ENCODE measurements at regions not wholly inside any gene's neighbourhood (a gene's known extent, or its start where the extent isn't known, plus 50 kb on each side); places are given as distances from the start of the nearest gene placed in this dataset.

DNA sequence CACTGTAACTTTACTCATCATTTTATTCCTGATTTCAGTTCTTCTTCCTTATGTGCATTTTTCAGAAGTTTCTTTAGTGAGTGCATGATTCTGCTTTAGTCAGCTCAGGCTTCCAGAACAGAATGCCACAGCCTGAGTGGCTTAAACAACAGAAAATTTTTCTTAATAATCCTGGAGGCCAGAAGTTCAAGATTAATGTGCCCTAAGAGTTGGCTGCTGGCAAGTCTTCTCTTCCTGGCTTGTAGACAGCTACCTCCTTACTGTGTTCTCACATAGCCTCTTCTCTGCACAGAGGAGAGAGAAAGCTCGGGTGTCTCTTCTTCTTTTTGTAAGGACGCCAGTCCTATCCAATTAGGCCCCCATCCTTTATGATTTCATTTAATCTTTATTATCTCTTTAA lies 443.1 kb upstream of the RGS17 start:
- Mint-ChIP-seq H3K4me3 (ENCODE audit: unreplicated experiment) (no peak overlapping the region), H3K36me3 (ENCODE audit: insufficient read depth, unreplicated experiment) (no peaks in the 10 kb centered on the region), H3K9me3 (ENCODE audit: unreplicated experiment) (peaks cover 7% of the 10 kb centered on the region), H3K27me3 (ENCODE audit: insufficient read depth, unreplicated experiment) (no peaks in the 10 kb centered on the region), H3K27ac (ENCODE audit: low read depth, unreplicated experiment) (no peak overlapping the region), H3K4me1 (ENCODE audit: insufficient read depth, unreplicated experiment) (peaks cover 10% of the 10 kb centered on the region)
- TF ChIP-seq, protein P1, sequence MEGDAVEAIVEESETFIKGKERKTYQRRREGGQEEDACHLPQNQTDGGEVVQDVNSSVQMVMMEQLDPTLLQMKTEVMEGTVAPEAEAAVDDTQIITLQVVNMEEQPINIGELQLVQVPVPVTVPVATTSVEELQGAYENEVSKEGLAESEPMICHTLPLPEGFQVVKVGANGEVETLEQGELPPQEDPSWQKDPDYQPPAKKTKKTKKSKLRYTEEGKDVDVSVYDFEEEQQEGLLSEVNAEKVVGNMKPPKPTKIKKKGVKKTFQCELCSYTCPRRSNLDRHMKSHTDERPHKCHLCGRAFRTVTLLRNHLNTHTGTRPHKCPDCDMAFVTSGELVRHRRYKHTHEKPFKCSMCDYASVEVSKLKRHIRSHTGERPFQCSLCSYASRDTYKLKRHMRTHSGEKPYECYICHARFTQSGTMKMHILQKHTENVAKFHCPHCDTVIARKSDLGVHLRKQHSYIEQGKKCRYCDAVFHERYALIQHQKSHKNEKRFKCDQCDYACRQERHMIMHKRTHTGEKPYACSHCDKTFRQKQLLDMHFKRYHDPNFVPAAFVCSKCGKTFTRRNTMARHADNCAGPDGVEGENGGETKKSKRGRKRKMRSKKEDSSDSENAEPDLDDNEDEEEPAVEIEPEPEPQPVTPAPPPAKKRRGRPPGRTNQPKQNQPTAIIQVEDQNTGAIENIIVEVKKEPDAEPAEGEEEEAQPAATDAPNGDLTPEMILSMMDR (IDR thresholded peaks at IDR 0.05; ENCODE audit: unreplicated experiment): no peak
- POLR2A ChIA-PET: no interaction called here
- intact Hi-C loops (cut with micrococcal nuclease): no loop called here
- BruUV-seq (replicated peaks): no TSS peak
- CTCF ChIA-PET: no interaction called here
- DNase-seq (ENCODE audit: unreplicated experiment): no peak

DNA sequence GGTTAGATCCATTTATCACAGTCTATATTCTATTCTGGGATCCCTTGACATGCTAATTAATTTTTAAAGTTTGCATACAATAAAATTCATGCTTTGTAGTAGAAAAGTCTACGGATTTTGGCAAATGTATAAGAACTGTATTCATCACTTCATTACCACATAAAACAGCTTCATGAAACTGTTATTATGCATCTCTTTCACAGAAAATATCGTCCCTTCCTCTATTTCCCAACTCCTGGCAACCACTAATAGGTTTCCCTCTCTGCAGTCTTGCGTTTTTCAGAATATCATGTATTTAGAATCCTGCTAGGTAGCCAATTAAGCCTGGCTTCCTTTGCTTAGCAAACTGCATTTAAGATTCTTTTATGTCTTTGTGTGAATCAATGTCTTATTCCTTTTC lies 441.3 kb upstream of the RGS17 start:
- Mint-ChIP-seq H3K4me1 (ENCODE audit: insufficient read depth, unreplicated experiment) (peaks cover 17% of the 10 kb centered on the region), H3K9me3 (ENCODE audit: unreplicated experiment) (no peaks in the 10 kb centered on the region), H3K27ac (ENCODE audit: low read depth, unreplicated experiment) (no peak overlapping the region), H3K36me3 (ENCODE audit: insufficient read depth, unreplicated experiment) (no peaks in the 10 kb centered on the region), H3K4me3 (ENCODE audit: unreplicated experiment) (no peak overlapping the region), H3K27me3 (ENCODE audit: insufficient read depth, unreplicated experiment) (no peaks in the 10 kb centered on the region)
- intact Hi-C loops (cut with micrococcal nuclease): no loop called here
- DNase-seq (ENCODE audit: unreplicated experiment): no peak
- ChIA-PET POLR2A (no interaction called here), CTCF (no interaction called here)
- no TSS peak for BruUV-seq (replicated peaks)
- TF ChIP-seq, protein P1 (IDR thresholded peaks at IDR 0.05; ENCODE audit: unreplicated experiment): no peak

GRCh38 chr6:153568628-153569027 lies 437.5 kb upstream of the RGS17 start:
- Mint-ChIP-seq H3K4me3 (ENCODE audit: unreplicated experiment) (no peak overlapping the region), H3K9me3 (ENCODE audit: unreplicated experiment) (no peaks in the 10 kb centered on the region)
- intact Hi-C loops (cut with micrococcal nuclease): no loop called here

DNA sequence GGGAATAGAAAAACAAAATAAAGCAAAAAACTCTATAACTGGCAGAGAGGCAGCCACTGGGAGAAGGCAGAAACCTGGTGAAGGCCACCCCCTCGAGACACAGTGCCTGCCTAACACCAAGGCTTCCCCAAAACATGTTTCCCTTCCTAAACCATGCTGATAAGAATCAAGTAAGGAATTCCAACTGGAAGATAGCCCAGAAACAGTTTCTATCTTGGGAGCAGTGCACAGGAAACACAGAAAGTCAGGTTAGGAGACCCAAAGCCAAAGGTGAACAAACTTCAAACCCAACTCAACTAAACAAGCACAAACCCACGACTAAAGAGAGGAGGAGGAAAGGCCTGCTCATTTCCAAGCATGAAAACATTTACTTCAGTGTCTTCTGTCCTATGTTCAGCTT lies 433.7 kb upstream of the RGS17 start:
- intact Hi-C loops (cut with micrococcal nuclease): no loop called here
- Mint-ChIP-seq H3K27ac (ENCODE audit: low read depth, unreplicated experiment) (no peak overlapping the region), H3K27me3 (ENCODE audit: insufficient read depth, unreplicated experiment) (no peaks in the 10 kb centered on the region), H3K36me3 (ENCODE audit: insufficient read depth, unreplicated experiment) (no peaks in the 10 kb centered on the region), H3K4me3 (ENCODE audit: unreplicated experiment) (no peak overlapping the region), H3K9me3 (ENCODE audit: unreplicated experiment) (no peaks in the 10 kb centered on the region), H3K4me1 (ENCODE audit: insufficient read depth, unreplicated experiment) (peaks cover 13% of the 10 kb centered on the region)
- TF ChIP-seq, protein P1 (IDR thresholded peaks at IDR 0.05; ENCODE audit: unreplicated experiment): no peak
- CTCF ChIA-PET: interaction anchor here (1.2 to 1.3 kb wide), 2 partner anchors 10 to 333 kb away, joined by 3 to 4 read pairs; no protein-coding TSS in a partner anchor
- no peak for DNase-seq (ENCODE audit: unreplicated experiment)
- POLR2A ChIA-PET: no interaction called here
- BruUV-seq (replicated peaks): no TSS peak

More at GRCh38 chr6:153568628-153569027, 437.5 kb upstream of the RGS17 start:
- TF ChIP-seq, protein P1 (IDR thresholded peaks at IDR 0.05; ENCODE audit: unreplicated experiment): no peak
- no TSS peak for BruUV-seq (replicated peaks)
- peaks cover 23% of the 10 kb centered on the region for H3K4me1 Mint-ChIP-seq (ENCODE audit: insufficient read depth, unreplicated experiment)
- no peaks in the 10 kb centered on the region for H3K27me3 Mint-ChIP-seq (ENCODE audit: insufficient read depth, unreplicated experiment)
- H3K36me3 Mint-ChIP-seq (ENCODE audit: insufficient read depth, unreplicated experiment): no peaks in the 10 kb centered on the region
- DNase-seq (ENCODE audit: unreplicated experiment): peak; percentile 44
- ChIA-PET CTCF (no interaction called here), POLR2A (no interaction called here)
- no peak overlapping the region for H3K27ac Mint-ChIP-seq (ENCODE audit: low read depth, unreplicated experiment)

All from MCF 10A (cell line).